Neural cell (in vitro differentiated cells): ENCODE measurements at regions not wholly inside any gene's neighbourhood (a gene's known extent, or its start where the extent isn't known, plus 50 kb on each side); places are given as distances from the start of the nearest gene placed in this dataset.

Experiments used
- EP300 ChIP-seq: fragments of 450-650 bp; conservative IDR thresholded peaks from 2 replicates; pipeline ENCODE4 v1.6.1; 2014; ENCODE audit warnings: antibody characterized with exemption, mild to moderate bottlenecking, moderate library complexity; ENCODE audit not compliant: poor library complexity, severe bottlenecking
- EZH2 ChIP-seq: fragments of 200-600, 300-800 bp; shearing (Covaris generic), sonication (generic); IDR thresholded peaks from 2 replicates; pipeline ENCODE4 v1.6.1; 2014; ENCODE audit warnings: antibody characterized with exemption, low read length, borderline replicate concordance, mild to moderate bottlenecking; ENCODE audit not compliant: insufficient read depth, poor library complexity, severe bottlenecking
- POLR2AphosphoS5 ChIP-seq: IDR thresholded peaks from 2 replicates; pipeline ENCODE4 v1.6.1; 2012
- RAD21 ChIP-seq: fragments of 450-650 bp; conservative IDR thresholded peaks from 2 replicates; pipeline ENCODE4 v1.6.1; 2014; ENCODE audit warnings: antibody characterized with exemption, mild to moderate bottlenecking, moderate library complexity
- SMC3 ChIP-seq: fragments of 450-650 bp; conservative IDR thresholded peaks from 2 replicates; pipeline ENCODE4 v1.6.1; 2014; ENCODE audit warnings: antibody characterized with exemption, mild to moderate bottlenecking, moderate library complexity; ENCODE audit not compliant: poor library complexity
- TF ChIP-seq, protein P1 (sequence below): fragments of 450-650 bp; IDR thresholded peaks from 2 replicates; pipeline ENCODE4 v1.5.1; 2014; ENCODE audit warnings: antibody characterized with exemption, mild to moderate bottlenecking, moderate library complexity; ENCODE audit not compliant: poor library complexity, severe bottlenecking
- TF ChIP-seq, protein P2 (sequence below): IDR thresholded peaks from 2 replicates; pipeline ENCODE4 v1.6.1; 2012; ENCODE audit warnings: borderline replicate concordance

DNA sequence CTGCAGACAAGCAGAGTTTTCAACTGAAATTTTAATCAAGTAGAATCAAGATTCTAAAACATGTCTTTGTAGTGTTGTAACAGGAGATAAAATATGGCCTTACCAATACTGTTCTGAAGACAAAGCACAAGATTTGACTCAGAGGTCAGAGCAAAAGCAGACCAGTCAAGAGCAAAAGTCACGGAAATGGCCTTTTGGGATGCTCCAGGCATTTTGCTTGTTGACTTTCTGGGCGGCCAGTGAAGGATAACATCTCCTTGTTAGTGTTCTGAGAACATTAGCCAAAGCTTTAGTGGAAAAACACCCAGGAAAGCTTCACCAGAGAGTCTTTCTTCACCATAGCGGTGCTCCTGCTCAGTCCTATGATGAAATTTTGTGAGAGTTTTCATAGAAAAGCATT lies 590.6 kb downstream of the ARL4A start:
- TF ChIP-seq POLR2AphosphoS5 (no peak), EZH2 (no peak), SMC3 (no peak), EP300 (no peak), RAD21 (no peak)
- TF ChIP-seq, protein P1, sequence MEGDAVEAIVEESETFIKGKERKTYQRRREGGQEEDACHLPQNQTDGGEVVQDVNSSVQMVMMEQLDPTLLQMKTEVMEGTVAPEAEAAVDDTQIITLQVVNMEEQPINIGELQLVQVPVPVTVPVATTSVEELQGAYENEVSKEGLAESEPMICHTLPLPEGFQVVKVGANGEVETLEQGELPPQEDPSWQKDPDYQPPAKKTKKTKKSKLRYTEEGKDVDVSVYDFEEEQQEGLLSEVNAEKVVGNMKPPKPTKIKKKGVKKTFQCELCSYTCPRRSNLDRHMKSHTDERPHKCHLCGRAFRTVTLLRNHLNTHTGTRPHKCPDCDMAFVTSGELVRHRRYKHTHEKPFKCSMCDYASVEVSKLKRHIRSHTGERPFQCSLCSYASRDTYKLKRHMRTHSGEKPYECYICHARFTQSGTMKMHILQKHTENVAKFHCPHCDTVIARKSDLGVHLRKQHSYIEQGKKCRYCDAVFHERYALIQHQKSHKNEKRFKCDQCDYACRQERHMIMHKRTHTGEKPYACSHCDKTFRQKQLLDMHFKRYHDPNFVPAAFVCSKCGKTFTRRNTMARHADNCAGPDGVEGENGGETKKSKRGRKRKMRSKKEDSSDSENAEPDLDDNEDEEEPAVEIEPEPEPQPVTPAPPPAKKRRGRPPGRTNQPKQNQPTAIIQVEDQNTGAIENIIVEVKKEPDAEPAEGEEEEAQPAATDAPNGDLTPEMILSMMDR = no peak
- TF ChIP-seq, protein P2, sequence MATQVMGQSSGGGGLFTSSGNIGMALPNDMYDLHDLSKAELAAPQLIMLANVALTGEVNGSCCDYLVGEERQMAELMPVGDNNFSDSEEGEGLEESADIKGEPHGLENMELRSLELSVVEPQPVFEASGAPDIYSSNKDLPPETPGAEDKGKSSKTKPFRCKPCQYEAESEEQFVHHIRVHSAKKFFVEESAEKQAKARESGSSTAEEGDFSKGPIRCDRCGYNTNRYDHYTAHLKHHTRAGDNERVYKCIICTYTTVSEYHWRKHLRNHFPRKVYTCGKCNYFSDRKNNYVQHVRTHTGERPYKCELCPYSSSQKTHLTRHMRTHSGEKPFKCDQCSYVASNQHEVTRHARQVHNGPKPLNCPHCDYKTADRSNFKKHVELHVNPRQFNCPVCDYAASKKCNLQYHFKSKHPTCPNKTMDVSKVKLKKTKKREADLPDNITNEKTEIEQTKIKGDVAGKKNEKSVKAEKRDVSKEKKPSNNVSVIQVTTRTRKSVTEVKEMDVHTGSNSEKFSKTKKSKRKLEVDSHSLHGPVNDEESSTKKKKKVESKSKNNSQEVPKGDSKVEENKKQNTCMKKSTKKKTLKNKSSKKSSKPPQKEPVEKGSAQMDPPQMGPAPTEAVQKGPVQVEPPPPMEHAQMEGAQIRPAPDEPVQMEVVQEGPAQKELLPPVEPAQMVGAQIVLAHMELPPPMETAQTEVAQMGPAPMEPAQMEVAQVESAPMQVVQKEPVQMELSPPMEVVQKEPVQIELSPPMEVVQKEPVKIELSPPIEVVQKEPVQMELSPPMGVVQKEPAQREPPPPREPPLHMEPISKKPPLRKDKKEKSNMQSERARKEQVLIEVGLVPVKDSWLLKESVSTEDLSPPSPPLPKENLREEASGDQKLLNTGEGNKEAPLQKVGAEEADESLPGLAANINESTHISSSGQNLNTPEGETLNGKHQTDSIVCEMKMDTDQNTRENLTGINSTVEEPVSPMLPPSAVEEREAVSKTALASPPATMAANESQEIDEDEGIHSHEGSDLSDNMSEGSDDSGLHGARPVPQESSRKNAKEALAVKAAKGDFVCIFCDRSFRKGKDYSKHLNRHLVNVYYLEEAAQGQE = no peak
